ENCODE measurements at regions not wholly inside any gene's neighbourhood (a gene's known extent, or its start where the extent isn't known, plus 50 kb on each side); places are given as distances from the start of the nearest gene placed in this dataset.
A peak's percentile ranks its signal among the peaks of the same experiment; 100 is the strongest.

DNA sequence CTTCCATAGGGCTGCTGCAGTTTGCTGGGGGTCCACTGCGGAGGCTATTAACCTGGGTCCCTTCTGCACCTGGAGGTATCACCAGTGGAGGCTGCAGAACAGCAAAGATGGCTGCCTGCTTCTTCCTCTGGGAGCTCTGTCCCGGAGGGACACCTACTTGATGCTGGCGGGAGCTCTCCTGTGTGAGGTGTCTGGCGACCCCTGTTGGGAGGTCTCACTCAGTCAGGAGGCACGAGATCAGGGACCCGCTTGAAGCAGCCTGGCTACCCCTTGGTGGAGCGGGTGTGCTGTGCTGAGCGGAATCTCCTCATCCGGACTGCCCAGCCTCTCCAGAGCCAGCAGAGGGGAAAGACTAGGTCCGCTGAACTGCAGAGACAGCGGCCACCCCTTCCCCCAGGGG is 56.0 kb upstream of the CTXND1 start:
- H3K4me3 ChIP-seq (ENCODE audit: low read depth, low read length) = no peak overlapping the region
- TF ChIP-seq, protein P1, sequence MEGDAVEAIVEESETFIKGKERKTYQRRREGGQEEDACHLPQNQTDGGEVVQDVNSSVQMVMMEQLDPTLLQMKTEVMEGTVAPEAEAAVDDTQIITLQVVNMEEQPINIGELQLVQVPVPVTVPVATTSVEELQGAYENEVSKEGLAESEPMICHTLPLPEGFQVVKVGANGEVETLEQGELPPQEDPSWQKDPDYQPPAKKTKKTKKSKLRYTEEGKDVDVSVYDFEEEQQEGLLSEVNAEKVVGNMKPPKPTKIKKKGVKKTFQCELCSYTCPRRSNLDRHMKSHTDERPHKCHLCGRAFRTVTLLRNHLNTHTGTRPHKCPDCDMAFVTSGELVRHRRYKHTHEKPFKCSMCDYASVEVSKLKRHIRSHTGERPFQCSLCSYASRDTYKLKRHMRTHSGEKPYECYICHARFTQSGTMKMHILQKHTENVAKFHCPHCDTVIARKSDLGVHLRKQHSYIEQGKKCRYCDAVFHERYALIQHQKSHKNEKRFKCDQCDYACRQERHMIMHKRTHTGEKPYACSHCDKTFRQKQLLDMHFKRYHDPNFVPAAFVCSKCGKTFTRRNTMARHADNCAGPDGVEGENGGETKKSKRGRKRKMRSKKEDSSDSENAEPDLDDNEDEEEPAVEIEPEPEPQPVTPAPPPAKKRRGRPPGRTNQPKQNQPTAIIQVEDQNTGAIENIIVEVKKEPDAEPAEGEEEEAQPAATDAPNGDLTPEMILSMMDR (IDR thresholded peaks at IDR 0.05; ENCODE audit: control insufficient read depth, extremely low read depth, insufficient read depth) = no peak
- no peak for DNase-seq (ENCODE audit: low read depth)

DNA sequence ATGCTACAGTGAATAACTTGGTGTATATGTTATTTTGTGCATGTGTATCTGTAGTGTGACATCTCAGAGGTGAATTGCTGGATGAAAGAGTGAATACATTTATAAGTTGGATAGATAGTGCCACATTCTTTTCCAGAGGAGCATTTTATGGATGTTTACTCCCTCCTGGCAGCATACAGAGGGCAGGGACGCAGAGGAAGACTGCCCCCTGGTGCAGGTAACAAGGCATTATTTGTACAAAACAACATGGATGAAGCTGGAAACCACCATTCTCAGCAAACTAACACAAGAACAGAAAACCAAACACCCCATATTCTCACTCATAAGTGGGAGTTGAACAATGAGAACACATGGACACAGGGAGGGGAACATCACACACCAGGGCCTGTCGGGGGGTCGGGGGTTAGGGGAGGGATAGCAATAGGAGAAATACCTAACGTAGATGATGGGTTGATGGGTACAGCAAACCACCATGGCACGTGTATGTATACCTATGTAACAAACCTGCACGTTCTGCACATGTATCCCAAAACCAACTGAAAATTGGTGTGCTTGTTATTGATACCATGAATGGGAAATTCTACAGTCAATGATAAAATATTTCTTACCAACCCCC is 57.9 kb upstream of the CTXND1 start:
- TF ChIP-seq, protein P1 (IDR thresholded peaks at IDR 0.05; ENCODE audit: control insufficient read depth, extremely low read depth, insufficient read depth) = peak; percentile 84
- DNase-seq (ENCODE audit: low read depth) = peak; percentile 45
- H3K4me3 ChIP-seq (ENCODE audit: low read depth, low read length) = no peak overlapping the region

DNA sequence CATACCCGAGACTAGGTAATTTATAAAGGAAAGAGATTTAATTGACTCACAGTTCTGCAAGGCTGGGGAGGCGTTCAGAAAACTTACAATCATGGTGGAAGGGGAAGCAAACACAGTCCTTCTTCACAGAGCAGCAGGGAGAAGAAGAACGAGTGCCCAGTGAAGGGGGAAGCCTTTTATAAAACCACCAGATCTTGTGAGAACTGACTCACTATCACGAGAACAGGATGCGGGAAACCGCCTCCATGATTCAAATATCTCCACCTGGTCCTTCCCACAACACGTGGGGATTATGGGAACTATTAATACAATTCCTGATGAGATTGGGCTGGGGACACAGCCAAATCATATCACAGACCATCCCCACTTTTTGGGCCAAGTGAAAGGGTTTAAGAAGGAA is 58.8 kb upstream of the CTXND1 start:
- TF ChIP-seq, protein P1 (IDR thresholded peaks at IDR 0.05; ENCODE audit: control insufficient read depth, extremely low read depth, insufficient read depth) = no peak
- no peak for DNase-seq (ENCODE audit: low read depth)
- H3K4me3 ChIP-seq (ENCODE audit: low read depth, low read length) = no peak overlapping the region

DNA sequence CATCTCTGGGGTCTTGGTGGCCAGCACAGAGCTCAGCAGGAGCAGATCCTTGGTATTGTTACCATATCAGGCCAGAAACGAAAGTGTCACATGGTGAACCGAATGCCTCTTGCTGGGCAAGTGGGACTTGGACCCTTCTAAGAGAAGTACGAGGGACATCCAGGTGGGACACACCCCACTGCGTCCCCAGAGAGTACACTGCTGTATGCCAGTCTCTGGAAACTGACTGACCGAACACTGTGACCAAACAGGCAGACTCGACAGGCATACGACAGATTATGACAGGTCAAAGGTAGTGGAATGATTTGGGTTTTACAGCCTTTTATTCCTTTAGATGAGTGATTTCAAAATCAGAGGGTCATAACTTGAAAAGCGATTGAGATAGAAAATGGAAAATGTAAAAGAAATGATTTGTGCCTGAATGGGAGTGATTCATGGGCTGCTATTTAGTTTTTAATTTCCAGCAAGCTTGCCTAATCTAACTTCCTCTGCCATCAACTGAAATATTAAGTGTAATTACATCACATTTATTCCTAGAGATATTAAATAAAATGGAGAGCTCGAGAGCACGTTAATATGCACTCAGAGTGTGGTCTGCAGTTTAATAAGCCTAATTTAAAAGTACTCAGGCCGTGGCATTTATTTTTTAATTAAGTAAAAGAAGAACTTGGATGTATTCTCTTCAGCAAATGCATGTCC is 63.4 kb upstream of the CTXND1 start:
- DNase-seq (ENCODE audit: low read depth) = no peak
- no peak overlapping the region for H3K4me3 ChIP-seq (ENCODE audit: low read depth, low read length)
- TF ChIP-seq, protein P1 (IDR thresholded peaks at IDR 0.05; ENCODE audit: control insufficient read depth, extremely low read depth, insufficient read depth) = no peak

DNA sequence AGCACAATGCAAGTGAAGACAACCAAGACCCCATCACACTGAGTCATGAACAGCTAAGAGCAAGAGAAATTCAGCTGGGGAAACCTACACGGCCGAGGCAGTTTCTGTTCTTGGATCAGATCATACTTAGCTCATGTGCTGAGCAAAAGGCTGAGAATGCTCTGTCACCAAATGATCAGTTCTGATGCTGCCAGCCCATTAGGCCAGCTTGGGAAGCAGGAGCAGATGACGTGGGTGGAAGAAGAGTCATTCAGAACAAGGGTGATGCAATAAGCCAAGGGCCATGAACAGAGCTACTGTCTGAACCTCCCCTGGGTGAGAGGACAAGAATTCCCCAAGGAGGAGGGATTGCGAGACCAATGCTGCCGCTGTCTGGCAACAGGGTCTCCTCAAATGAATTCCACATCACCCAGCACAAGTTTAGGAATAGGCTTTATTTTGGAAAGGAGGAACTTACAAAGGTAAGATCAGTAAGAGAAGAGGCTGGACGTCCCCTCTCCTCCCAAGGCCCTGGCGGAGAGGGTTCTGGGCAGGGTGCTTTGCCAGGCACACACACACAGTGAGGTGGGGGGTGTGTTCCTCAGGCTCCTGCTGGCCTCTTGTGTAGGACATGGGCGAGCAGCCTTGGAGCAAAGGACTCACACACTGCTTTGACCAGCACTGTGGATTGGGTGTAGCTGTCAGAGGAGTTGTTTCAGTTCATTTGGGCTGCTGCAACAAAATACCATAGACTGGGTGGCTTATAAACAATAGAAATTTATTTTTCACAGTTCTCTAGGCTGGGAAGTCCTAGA is 65.6 kb upstream of the CTXND1 start:
- no peak for DNase-seq (ENCODE audit: low read depth)
- TF ChIP-seq, protein P1 (IDR thresholded peaks at IDR 0.05; ENCODE audit: control insufficient read depth, extremely low read depth, insufficient read depth) = no peak
- no peak overlapping the region for H3K4me3 ChIP-seq (ENCODE audit: low read depth, low read length)

DNA sequence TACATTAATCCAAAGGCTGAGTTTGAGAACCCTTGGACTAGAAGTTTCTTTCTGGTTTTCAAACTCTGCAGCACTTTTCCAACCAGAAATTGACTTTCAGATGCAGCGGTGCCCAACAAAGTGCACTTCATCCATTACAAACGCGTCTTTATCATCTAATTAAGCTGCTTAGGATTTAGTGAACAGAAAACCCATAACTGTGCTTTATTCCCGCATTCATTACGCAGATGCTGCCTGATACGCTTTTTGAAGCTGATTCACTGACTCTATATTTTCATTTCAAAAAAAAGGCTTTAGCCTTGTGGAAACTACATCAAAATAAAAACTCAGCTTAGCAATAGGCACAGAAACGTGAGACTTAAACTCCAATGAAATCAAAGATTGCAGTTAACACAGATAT is 69.8 kb upstream of the CTXND1 start:
- no peak overlapping the region for H3K4me3 ChIP-seq (ENCODE audit: low read depth, low read length)
- DNase-seq (ENCODE audit: low read depth) = no peak

More for the DNA sequence above, 69.8 kb upstream of the CTXND1 start:
- TF ChIP-seq, protein P1 (IDR thresholded peaks at IDR 0.05; ENCODE audit: control insufficient read depth, extremely low read depth, insufficient read depth) = no peak

All from LNCaP clone FGC (cell line).